Umbilical cord (tissue), 1 donor: ENCODE measurements at regions not wholly inside any gene's neighbourhood (a gene's known extent, or its start where the extent isn't known, plus 50 kb on each side); places are given as distances from the start of the nearest gene placed in this dataset.
A peak's percentile ranks its signal among the peaks of the same experiment; 100 is the strongest.

ENCODE experiments used
- DNase-seq: peaks from one replicate; pipeline ENCODE4 v3.0.0-alpha.2; 2015; ENCODE audit warnings: low spot score

DNA sequence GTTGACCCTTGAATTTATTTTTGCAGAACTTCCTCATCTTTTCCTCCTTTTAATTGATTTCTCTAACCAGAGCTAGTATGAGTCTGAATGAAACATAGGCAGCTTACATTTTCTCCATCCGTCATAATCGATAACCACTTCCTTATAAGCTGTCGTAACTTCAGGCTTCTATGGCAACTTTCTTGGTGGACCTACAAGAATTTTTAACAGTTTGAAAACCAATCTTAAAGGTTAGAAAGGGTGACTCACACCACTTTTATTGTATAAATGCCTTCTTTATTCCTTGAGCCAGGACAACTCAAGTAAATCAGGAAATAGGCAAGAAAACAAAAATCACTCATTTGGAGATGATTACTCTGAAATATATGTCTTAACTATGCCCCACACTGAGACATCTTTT, 105.7 kb upstream of the KL start:
- DNase-seq: no peak

DNA sequence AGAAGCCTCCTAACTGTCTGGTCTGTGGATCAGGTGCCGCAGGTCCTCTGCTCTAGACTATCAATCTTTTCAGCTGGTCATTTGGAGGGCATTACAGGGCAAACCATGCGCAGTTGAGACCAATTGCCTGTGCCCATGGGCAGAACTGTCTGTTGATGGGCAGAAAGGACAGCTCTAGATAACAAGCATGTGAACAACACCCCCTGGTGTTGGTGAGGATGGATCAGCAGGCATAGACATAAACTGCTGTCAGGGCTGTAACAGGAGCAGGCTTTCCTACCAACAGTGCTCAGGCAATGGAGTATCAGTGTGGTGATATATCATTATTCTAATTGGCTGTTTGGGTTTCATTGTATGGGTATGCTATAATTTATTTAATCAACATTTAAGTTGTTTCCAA, 104.7 kb upstream of the KL start:
- DNase-seq: peak; percentile 37

DNA sequence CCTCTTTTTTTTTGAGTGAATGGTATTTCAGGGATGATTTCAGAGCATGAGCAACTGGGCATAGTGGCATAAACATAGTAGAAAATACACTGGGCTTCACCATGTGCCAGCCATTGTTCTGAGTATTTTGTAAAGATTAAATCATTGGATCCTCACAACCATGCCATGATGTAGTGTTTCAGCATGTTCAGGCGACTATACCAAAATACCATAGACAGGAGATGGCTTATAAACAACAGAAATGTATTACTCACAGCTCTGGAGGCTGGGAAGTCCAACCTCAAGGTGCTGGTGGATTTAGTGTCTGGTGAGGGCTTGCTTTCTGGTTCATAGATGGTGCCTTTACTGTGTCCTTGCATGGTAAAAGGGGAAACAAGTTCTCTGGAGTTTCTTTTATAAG, 101.5 kb upstream of the KL start:
- DNase-seq: no peak

DNA sequence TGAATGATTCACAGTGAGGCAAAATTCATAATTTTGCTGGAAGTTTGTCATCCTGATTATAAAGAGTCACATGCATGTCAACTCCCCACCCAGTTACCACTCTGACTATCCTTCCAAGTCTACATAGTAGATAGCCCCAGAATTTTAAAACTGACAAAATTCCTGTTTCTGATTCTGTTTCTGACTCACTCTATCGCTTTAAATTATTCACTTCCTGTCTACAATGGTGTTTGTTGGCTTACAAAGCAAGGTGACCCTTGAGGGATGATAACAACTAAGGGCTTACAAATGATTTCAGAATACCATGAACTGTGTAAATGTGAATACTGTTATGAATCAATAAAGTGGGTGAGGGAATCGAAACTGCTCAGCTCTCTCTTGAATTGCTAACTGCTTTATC, 98.7 kb upstream of the KL start:
- DNase-seq: no peak

DNA sequence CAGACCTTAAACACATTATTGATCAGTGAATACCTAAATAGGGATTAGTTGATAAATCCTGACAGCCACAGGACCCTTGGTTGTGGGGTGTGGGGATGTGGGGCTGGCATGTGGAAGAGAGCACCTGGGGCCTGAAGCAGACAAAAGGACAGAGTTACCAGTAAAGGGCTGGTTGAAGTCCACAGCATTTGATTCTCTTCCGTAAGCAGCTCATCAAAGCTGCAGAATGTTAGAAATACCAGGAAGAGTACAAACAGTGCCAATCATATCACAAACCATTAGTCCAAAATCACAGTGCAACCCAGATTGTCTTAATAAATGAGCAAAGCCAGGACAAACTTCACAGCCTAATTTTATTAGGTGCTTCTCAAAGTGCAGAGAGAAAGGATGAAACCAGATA, 92.5 kb upstream of the KL start:
- no peak for DNase-seq

DNA sequence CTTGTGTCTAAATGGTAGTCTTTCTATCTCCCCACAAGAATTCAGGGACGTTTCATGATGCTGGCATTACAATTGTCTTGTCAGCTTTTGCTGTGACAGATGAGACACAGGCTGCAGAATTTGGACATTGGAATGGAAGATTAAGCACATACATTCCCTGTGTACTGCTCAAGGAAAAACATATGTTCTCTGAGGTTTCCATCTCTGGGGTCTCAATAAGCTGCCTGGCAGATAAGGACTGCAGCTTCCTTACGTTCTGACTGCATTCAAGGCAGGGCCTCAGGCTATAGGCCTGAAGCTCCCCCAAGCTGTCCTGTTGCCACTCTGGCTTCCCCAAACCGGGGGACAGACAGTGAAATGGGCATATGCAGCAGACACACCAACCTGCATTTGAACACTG, 91.3 kb upstream of the KL start:
- DNase-seq: peak; percentile 49

DNA sequence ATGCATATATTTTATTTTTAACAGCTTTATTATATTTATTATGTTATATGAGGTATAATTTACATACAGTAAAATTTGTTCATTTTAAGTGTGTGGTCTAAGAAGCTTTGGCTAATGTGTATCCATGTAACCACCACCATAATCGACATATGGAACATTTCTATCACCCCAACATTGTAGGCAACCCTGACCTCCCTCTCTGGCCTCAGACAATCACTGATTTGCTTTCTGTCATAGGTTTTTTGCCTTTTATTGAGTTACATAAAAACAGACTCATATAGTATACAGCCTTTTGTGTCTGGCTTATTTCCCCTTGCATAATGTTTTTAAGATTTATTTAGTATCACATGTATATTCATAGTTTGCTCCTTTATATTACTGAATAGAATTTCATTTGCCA, 90.7 kb upstream of the KL start:
- no peak for DNase-seq

DNA sequence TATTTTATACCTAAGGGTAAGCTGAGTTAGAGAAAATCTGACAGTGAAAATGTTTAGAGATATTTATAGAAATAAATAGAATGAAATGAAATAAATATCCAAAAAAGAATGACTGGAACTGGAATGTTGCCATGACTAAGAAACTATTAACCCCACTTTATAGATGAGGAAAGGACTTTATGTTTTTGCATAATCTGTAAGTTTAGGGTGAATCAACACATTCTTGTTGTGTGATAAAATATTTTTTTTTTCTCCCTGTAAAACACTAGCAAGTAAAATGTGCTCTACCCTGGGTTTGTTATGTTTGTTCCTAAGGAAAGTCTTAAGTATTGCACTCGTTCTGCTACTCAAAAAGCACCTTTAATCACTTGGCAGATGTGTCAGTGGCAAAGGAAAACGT, 83.8 kb upstream of the KL start:
- DNase-seq: peak; percentile 32

DNA sequence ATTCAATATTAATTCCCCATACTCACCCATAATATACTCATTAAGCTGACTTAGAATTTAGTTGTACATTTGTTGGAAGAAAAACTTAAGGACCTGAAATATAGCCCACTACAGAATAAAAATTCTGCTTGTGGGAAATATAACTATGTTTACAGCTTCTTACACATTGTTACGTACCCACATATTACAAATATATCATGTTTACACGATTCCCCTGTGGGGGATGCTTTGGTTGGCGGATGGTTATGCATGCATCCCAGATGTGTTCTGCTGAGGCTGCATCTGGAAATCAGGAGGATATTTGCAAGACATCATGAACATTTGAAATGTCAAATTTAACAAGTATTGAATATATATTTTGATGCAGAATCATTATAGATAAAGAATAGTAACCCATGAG, 79.5 kb upstream of the KL start:
- DNase-seq: no peak

DNA sequence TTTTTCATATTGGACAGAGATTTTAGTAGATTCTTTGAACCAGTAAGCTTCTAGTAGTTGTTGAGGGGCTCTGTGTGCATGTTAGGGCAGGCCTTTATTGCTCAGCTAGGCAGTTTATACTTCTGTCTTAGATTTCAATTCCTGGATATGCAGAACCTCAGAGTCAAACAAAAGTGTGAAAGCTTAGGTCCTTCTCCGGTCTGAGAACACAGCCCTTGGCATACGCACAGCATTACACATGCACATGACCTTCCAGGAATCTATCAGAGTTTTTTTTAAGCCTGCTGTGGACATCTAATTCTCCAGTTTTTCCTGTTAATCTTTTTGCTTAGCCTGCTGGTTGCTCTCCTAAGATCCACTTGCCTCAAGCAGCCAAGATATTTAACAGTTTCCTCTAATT, 77.9 kb upstream of the KL start:
- no peak for DNase-seq

DNA sequence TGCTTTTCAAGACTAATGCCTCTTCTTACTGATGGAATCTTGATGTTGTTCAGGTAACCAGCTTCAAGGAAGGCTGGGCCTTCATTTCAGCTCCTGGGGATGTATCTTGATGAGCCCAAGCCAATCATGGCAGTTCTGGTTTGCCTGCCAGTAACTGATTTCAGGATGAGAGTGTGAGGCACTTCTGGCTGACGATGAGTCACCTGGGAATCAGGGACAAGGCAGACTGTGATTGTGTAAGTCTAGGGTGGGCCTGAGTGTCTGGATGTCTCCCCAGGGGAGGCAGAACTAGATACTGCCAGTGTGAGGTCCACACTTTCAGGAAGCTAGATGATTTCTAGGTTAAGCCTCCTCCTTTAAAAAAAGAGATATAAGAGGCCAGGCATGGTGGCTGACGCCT, 77.3 kb upstream of the KL start:
- no peak for DNase-seq

DNA sequence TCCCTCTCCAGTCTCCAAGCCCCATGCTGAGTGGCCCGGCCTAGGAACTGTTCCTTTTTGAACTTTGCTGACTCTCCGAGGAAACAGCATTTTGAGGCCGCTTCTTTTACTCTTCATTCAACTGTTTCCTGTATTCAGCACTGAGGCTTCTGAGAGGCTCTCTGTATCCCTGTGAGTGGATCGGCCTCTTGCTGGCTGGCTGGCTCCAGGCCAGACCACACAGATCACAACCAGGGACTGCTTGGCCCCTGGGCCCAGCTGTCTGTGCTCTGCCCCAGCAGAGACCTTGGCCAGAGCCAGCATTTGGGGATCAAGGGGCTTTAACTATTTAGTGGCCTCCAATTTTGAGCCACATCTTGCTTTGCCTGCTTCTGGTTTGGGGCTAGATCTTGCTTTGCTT, 75.6 kb upstream of the KL start:
- peak; percentile 89 for DNase-seq

DNA sequence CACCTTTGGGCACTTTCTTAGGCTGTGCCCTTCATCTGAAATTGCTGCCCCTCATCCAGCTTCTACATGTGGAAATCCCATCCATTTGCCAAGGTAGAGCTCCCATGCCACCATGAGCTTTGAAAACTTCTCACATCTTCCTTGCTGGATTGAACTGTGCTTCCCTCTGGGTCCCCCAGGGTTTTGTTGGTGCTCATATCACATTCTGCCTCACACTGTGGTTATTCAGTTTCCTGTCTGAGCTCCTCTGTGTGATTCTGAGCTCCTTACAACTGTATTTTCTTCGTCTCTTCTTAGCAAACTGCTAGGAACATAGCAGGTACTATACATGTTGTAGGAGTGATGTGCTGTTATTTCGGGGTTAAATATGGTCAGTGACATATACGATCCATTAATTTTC, 74.9 kb upstream of the KL start:
- no peak for DNase-seq

DNA sequence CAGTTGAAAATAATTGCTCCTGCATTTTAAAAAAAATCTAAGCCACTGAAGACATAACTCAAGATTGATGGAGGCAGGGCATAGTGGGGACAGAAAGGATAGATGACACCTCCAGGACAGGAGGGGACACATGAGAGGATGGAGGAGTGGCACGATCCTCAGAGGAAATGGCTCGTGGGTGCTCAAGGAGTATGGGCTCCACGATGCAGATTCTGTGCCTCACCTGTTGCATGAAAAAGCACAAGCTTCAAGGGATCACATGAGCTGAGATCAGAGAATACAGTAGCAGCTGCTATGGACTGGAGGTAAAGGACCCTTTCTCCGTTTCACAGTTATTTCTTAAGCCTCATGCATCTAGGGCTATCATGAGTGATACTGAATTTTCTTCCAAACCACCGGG, 69.7 kb upstream of the KL start:
- DNase-seq: no peak

DNA sequence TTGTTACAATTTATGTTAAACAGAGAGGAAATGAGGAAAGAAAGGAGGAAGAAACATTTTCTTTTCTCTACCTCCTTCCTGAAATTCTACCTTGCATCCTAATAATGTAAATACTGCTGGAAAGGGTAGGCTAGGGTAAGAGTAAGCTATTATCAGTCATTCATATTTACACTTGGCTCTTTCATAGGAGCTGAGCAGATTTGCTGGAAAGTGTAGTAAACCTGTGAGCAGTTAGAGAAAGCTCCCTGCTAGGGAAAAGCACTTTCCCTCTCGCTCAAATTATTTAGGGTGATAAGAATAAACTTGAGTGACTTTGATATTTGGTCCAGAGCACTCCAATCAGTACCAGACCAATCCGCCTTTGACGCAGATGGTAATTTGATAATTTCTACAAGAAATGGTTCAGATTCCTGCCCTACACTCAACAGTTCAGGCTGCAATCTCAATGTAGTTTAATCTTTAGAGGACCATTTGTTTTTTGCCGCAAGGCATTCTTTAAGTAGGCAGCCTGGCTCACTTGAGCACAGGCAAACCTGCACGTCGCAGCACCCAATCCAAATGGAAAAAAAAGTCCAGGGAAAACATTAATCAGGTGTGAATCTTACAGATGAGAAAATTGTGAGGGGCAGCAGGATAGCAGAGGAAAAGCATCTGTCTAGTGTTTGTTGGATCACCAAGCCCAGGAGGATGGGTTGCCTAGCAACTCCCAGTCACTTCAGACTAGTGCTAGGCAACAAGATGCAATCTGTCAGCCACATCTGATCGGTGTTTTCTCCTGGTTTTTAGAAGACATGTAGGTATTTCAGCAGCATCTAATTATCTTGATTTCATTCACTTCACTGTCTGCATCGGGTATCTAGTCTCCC, 68.6 kb upstream of the KL start:
- DNase-seq: no peak

DNA sequence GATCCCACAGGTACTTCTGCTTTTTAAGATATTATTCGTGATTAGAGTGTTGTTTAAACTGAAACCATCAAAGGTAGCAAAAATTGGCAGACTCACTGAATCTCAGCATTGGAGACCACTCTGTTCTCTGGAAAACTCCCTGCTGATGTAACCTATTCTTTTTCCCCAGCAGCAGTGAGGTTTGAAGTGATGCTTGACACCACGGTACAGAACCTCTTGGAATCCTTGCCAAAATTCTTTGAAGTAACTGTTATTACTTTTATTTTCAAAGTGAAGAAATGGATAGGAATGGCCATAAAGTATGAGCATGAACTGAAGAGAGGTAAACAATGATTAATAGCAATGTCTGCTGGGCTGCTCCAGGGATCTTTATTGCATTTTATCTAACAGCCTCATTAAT, 66.4 kb upstream of the KL start:
- DNase-seq: no peak

DNA sequence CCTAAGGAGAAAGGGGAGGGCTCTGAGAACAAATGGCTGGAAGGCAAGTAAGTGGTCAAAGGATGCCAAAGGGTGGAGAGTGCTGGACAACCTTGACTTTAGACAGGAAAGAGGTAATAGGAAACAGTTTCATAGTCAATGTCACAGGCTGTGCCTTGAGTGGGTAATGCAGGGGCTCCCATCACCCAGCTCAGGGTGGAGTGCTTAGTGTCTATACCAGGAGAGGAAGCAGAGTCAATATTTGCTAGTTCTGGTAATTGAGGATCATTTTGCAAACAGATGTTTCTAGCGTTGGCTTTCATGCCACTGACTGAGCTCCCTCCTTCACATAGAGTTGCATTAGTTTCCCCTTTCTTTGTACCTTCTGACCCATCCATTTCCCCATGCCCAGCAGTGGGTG, 64.6 kb upstream of the KL start:
- DNase-seq: no peak

DNA sequence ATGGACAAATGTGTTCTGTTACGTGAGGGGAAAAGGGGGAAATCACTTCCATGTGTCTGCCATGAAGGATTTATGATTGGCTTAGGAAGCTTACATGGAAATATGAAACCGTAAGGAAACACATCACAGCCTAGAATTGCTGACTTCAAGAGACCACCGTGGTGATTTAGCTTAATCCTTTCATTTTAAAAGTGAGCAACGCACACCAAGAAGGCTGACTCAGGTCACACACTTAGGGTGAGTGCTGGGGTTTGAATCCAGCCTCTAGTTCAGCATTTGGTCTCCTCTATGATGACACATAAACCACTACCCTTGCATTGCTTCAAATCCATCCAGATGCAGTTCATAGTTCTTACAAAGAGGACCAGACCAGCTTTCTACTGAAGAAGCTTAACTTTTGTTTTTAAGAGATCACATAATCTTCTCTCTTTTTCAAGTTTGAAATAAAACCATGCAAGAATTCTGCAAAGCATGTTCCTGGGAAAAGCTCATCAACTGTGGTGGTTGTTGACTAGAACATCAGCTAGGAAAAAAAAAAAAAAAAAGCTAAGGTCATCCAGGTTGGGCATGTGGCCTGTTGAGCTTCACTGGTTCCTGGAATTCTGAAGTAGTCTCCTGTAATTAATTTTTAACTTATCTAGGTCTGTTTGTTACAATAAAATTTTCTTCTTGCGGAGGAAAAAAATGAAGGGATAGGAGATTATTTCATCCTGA, 60.2 kb upstream of the KL start:
- DNase-seq: peak; percentile 7

DNA sequence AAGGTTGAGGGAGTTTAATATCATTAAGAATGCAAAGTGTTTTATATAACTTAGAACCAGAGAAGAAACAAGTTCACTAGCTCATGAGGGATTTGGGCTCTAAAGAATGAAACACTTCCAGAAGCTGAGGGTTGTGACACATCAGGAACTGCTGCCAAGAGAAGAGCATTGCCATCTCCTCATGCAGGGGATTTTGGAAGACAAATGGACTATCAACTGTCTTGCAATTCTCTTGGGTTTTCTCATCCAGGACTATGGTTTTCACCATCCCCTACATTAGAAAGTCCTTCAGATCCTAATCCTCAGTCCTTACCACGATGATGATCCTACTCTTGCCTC, 59.7 kb upstream of the KL start:
- DNase-seq: peak; percentile 14

DNA sequence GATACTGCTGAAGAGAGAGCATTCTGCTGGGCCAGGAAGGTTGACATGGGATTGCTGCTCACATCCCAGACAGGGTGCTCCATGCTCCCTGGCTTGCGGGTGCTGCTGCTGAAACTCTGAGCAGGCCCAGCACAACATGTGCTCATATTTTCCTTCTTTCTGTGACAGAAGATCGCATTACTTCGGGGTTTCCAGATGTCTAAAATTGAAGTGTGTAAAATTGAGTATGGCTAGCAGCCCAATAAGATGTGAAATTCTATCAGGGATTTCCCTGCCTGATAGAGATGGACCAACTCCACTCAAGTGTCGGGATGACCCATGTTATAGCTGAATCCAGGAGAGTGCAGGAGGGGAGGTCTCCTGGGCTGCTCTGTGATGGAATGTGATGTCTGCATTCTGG, 55.6 kb upstream of the KL start:
- DNase-seq: no peak

DNA sequence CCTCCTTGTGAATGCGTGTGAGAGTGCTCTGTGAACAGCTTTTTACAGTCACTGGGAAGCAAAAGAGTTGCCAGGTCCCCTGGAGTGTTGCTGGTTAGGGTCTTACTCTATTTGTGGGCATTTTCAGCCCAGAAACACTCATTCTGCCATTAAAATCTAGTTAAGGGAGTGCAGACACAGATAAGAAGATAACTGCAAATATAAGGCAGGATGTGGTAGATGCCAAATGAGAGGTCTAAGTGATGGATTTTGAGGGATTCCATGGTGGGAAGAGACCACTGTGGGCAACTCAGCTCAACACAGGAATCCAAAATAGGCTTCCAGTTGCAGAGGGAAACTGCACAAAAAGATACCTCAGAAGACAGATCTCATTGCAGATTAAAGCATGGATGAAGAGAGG, 54.5 kb upstream of the KL start:
- DNase-seq: no peak

DNA sequence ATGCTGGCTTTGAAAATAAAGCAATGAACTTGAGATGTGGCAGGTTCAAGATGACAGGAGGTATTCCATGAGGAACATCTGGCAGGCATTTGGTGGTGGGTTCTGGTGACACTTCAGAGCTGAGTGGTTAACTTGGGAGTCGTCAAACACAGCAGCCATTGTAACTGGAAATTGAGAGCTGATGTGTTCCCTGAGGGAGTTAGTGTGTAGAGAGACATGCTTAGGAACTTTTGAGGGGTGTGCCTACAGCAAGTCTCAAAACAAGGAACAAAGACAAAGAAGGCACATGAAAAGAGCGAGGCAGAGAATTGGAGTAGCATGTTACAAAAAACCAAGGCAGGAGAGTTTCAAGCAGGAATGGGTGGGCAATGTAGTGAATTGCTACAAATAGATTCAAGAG, 53.9 kb upstream of the KL start:
- DNase-seq: no peak

DNA sequence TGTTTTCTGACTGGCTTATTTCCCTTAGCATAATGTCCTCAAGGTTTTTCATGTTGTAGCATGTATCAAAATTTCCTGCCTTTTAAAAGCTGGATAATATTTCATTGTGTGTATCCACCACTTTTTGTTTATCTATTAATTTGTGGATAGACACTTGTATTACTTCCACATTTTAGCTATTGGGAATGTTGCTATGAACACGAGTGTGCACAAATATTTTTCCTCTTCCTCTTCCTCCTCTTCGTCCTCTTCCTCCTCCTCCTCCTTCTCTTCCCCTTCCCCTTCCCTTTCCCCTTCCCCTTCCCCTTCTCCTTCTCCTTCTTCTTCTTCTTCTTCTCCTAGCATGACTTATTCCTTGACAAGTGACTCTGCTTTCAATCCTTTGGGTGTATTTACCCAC, 51.2 kb upstream of the KL start:
- DNase-seq: no peak
